Muscle of leg (tissue), 3 donors: ENCODE measurements at regions not wholly inside any gene's neighbourhood (a gene's known extent, or its start where the extent isn't known, plus 50 kb on each side); places are given as distances from the start of the nearest gene placed in this dataset.

Source experiments
- DNase-seq: peaks from one replicate; pipeline ENCODE4 v3.0.0; 2013
- H3K27ac ChIP-seq: one replicate; pipeline ENCODE4 v1.5.1; 2013; ENCODE audit warnings: mild to moderate bottlenecking, low read length, control low read depth
- H3K27me3 ChIP-seq: one replicate; pipeline ENCODE4 v1.6.1; 2013; ENCODE audit warnings: low read length; ENCODE audit not compliant: control insufficient read depth, insufficient read depth
- H3K36me3 ChIP-seq: one replicate; pipeline ENCODE4 v1.6.1; 2013; ENCODE audit warnings: low read length; ENCODE audit not compliant: control insufficient read depth, insufficient read depth
- H3K4me1 ChIP-seq: one replicate; pipeline ENCODE4 v1.6.1; 2013; ENCODE audit warnings: low read length; ENCODE audit not compliant: control insufficient read depth, insufficient read depth
- H3K4me3 ChIP-seq: one replicate; pipeline ENCODE4 v1.5.1; 2013; ENCODE audit warnings: low read length, control low read depth
- H3K9me3 ChIP-seq: replicated peaks from 2 replicates; pipeline ENCODE4 v1.6.1; 2013; ENCODE audit warnings: low read depth, low read length; ENCODE audit not compliant: control insufficient read depth
- WGBS: methylation state at CpG from one replicate; pipeline ENCODE4 v1.1.5; 2013; ENCODE audit warnings: missing lambda C conversion rate; ENCODE audit not compliant: insufficient coverage; 5-methylcytosine and 5-hydroxymethylcytosine counted together

GRCh38 chr12:72082986-72083820 lies 144.6 kb downstream of the TPH2 start:
- DNase-seq = peak; percentile 25
- Histone ChIP-seq H3K27me3 (no peaks in the 10 kb centered on the region), H3K4me3 (no peak overlapping the region), H3K27ac (no peak overlapping the region), H3K9me3 (no peaks in the 10 kb centered on the region), H3K36me3 (no peaks in the 10 kb centered on the region), H3K4me1 (peaks cover 3% of the 10 kb centered on the region)
- WGBS = 100% methylated on average over 1 of the region's 5 CpGs

DNA sequence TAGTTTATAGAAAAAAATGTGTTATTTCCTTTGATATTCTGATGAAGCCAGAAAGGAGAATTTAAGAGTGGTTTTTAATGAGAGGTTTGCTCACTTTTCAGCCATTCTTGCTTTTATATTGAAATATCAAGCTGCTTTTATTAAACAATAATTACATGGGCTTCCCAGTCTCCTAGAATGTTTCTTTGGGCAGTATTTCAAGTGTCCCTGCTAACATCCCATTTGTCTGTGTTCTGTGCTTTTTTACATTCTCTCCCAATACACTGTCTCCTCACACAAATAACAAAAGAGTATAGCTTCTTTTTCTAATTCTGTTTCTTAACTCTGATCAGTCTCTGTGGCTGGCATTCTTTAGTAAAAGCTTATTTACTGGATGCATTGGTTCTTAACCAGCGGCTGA lies 145.4 kb downstream of the TPH2 start:
- Histone ChIP-seq H3K36me3 (no peaks in the 10 kb centered on the region), H3K27me3 (no peaks in the 10 kb centered on the region), H3K9me3 (no peaks in the 10 kb centered on the region), H3K4me3 (no peak overlapping the region), H3K4me1 (peaks cover 3% of the 10 kb centered on the region), H3K27ac (no peak overlapping the region)
- WGBS = no CpG with 5 or more reads among the region's 1 CpG
- DNase-seq = no peak

GRCh38 chr12:72084880-72085279 lies 146.2 kb downstream of the TPH2 start:
- H3K36me3 ChIP-seq = no peaks in the 10 kb centered on the region
- no peak overlapping the region for H3K4me3 ChIP-seq
- no peaks in the 10 kb centered on the region for H3K9me3 ChIP-seq
- no CpG with 5 or more reads among the region's 1 CpG for WGBS
- H3K4me1 ChIP-seq = peaks cover 3% of the 10 kb centered on the region
- H3K27me3 ChIP-seq = no peaks in the 10 kb centered on the region
- peak; percentile 22 for DNase-seq
- no peak overlapping the region for H3K27ac ChIP-seq

- Histone ChIP-seq H3K4me1 (no peaks in the 10 kb centered on the region), H3K4me3 (no peak overlapping the region), H3K27me3 (no peaks in the 10 kb centered on the region), H3K9me3 (peaks cover 8% of the 10 kb centered on the region), H3K36me3 (no peaks in the 10 kb centered on the region), H3K27ac (no peak overlapping the region)
- no peak for DNase-seq
These were observed 151.0 kb downstream of the TPH2 start for GRCh38 chr12:72089678-72090077.

DNA sequence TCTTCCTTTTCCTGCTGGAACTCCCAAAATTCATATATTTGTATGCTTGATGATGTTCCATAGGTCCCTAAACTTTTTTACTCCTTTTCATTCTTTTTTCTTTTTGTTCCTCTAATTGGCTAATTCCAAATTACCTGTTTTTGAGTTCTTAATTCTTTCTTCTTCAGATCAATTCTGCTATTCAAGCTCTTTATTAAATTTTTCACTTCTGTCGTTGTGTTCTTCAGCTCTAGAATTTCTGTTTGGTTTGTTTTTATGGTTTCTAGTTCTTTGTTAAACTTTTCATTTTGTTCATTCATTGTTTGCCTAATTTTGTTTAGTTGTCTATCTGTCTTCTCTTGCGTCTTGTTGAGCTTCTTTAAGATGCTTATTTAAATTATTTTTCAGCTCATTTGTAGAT lies 154.8 kb downstream of the TPH2 start:
- H3K36me3 ChIP-seq = no peaks in the 10 kb centered on the region
- WGBS = no CpG with 5 or more reads among the region's 2 CpGs
- H3K27ac ChIP-seq = no peak overlapping the region
- peaks cover 8% of the 10 kb centered on the region for H3K9me3 ChIP-seq
- H3K27me3 ChIP-seq = no peaks in the 10 kb centered on the region
- no peak overlapping the region for H3K4me3 ChIP-seq
- DNase-seq = no peak
- no peaks in the 10 kb centered on the region for H3K4me1 ChIP-seq

DNA sequence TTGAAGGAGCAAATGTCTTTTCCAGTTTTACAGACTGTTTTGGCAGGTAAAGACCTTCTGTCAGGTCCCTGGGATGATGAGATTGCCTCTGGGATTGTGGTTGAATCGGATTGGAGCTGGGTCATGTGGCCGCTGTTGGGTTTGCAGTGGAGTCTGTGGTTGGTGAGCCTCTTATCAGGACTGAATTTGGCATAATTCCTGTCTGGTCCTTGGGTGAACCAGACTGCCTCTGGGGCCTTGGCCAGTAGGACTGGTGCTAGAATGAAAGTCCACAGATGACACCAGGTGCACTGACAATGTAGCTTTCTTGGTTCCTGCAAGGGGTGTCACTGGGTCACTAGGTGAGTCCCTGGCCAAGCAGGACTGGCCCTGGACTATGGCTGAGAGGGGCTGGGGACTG lies 155.3 kb downstream of the TPH2 start:
- no peaks in the 10 kb centered on the region for H3K27me3 ChIP-seq
- no peak overlapping the region for H3K27ac ChIP-seq
- H3K4me3 ChIP-seq = no peak overlapping the region
- H3K9me3 ChIP-seq = peaks cover 8% of the 10 kb centered on the region
- DNase-seq = no peak
- H3K4me1 ChIP-seq = no peaks in the 10 kb centered on the region
- WGBS = 95% methylated on average over 2 of the region's 2 CpGs
- no peaks in the 10 kb centered on the region for H3K36me3 ChIP-seq

- Histone ChIP-seq H3K9me3 (peaks cover 8% of the 10 kb centered on the region), H3K27ac (no peak overlapping the region), H3K4me3 (no peak overlapping the region), H3K36me3 (no peaks in the 10 kb centered on the region), H3K27me3 (no peaks in the 10 kb centered on the region), H3K4me1 (no peaks in the 10 kb centered on the region)
- WGBS = 44% methylated on average over 1 of the region's 2 CpGs
- DNase-seq = no peak
These were observed 155.8 kb downstream of the TPH2 start for GRCh38 chr12:72094490-72094889.

GRCh38 chr12:72095025-72095424 lies 156.4 kb downstream of the TPH2 start:
- no CpG with 5 or more reads among the region's 1 CpG for WGBS
- H3K9me3 ChIP-seq = peaks cover 8% of the 10 kb centered on the region

DNA sequence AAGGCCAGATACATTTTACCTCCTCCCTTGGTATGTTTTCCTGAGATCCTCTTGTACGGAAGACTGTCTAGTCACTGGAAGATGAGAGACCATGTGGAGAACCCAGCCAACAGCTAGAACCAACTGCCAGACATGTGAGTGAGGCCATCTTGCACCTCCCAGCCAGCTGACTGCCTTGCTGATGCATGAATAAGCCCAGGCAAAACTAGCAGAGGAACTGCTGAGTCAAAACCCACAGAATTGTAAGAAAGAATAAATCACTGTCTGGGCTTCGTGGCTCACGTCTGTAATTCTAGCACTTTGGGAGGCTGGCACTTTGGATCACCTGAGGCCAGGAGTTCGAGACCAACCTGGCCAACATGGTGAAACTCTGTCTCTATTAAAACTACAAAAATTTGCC lies 160.0 kb downstream of the TPH2 start:
- 74% methylated on average over 4 of the region's 4 CpGs for WGBS
- Histone ChIP-seq H3K4me3 (no peak overlapping the region), H3K4me1 (no peaks in the 10 kb centered on the region), H3K27me3 (no peaks in the 10 kb centered on the region), H3K9me3 (peaks cover 6% of the 10 kb centered on the region), H3K36me3 (no peaks in the 10 kb centered on the region), H3K27ac (no peak overlapping the region)
- no peak for DNase-seq

More at GRCh38 chr12:72095025-72095424, 156.4 kb downstream of the TPH2 start:
- DNase-seq = no peak
- H3K27ac ChIP-seq = no peak overlapping the region
- H3K4me1 ChIP-seq = no peaks in the 10 kb centered on the region
- H3K27me3 ChIP-seq = no peaks in the 10 kb centered on the region
- H3K4me3 ChIP-seq = no peak overlapping the region
- H3K36me3 ChIP-seq = no peaks in the 10 kb centered on the region

GRCh38 chr12:72100854-72101253 lies 162.2 kb downstream of the TPH2 start:
- H3K27ac ChIP-seq = no peak overlapping the region
- no peaks in the 10 kb centered on the region for H3K27me3 ChIP-seq
- WGBS = no CpG with 5 or more reads among the region's 2 CpGs
- H3K36me3 ChIP-seq = no peaks in the 10 kb centered on the region
- H3K4me1 ChIP-seq = no peaks in the 10 kb centered on the region
- no peak for DNase-seq
- no peaks in the 10 kb centered on the region for H3K9me3 ChIP-seq
- no peak overlapping the region for H3K4me3 ChIP-seq

DNA sequence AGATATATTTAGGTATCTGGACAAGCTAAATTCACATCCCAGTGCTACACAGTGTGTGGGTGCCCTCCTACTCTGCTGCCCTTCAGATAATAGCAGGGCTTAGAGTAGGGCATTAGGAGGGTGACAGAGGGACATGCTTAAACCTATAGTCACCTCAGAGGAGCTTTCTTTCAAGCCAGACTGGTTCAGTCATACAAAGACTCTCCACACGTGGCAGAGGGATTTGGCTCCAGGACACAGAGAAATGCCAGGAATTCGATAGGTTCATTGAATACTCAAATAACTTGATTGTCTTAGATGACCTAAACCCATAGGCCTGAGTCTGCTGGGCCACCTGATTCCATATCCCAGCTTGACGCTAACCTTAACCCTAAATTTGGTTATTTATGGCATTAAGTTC lies 163.5 kb downstream of the TPH2 start:
- WGBS = 67% methylated on average over 2 of the region's 3 CpGs

More for the DNA sequence above, 163.5 kb downstream of the TPH2 start:
- H3K27me3 ChIP-seq = no peaks in the 10 kb centered on the region
- no peaks in the 10 kb centered on the region for H3K4me1 ChIP-seq
- no peaks in the 10 kb centered on the region for H3K9me3 ChIP-seq
- no peaks in the 10 kb centered on the region for H3K36me3 ChIP-seq
- no peak overlapping the region for H3K4me3 ChIP-seq
- no peak for DNase-seq
- H3K27ac ChIP-seq = no peak overlapping the region
